Gastrocnemius medialis (tissue), 4 donors: ENCODE measurements at regions not wholly inside any gene's neighbourhood (a gene's known extent, or its start where the extent isn't known, plus 50 kb on each side); places are given as distances from the start of the nearest gene placed in this dataset.

Experiments
- POLR2A ChIP-seq, 2 donors: fragments of 450-650 bp; IDR thresholded peaks; one replicate each; pipeline ENCODE4 v1.6.1; 2017; ENCODE audit warnings: antibody characterized with exemption in 2 of 2, mild to moderate bottlenecking in 2 of 2, moderate library complexity in 2 of 2
- TF ChIP-seq, protein P1 (sequence below), 5 experiments: fragments of 450-650 bp in 3 of 5; fragments of 200-600 bp in 2 of 5; sonication (generic) in 2 of 5; IDR thresholded peaks in 4 of 5; conservative IDR thresholded peaks in 1 of 5; 1 replicate in 4 of 5; 2 replicates in 1 of 5; pipeline ENCODE4 v1.5.1; 2016 to 2019; ENCODE audit warnings: antibody characterized with exemption in 5 of 5, mild to moderate bottlenecking in 3 of 5, moderate library complexity in 3 of 5

DNA sequence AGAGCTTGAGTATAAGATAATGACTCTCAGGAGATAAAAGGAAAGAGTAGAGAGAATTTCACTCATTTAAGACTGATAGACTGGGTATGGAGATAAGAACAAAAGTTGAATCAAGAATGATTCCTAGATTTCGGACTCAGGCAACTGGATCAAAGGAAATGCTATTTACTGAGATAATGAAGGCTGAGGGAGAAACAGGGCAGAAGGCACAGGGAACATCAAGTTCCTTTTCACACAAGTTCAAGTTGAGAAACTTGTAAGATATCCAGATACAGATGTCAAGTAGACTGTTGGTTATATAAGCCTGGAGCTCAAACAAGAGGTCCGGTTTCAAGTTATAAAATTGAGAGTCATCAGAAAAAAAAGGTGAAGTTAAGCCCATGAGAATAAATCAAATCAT is 360.8 kb downstream of the TNS1 start:
- TF ChIP-seq, protein P1, sequence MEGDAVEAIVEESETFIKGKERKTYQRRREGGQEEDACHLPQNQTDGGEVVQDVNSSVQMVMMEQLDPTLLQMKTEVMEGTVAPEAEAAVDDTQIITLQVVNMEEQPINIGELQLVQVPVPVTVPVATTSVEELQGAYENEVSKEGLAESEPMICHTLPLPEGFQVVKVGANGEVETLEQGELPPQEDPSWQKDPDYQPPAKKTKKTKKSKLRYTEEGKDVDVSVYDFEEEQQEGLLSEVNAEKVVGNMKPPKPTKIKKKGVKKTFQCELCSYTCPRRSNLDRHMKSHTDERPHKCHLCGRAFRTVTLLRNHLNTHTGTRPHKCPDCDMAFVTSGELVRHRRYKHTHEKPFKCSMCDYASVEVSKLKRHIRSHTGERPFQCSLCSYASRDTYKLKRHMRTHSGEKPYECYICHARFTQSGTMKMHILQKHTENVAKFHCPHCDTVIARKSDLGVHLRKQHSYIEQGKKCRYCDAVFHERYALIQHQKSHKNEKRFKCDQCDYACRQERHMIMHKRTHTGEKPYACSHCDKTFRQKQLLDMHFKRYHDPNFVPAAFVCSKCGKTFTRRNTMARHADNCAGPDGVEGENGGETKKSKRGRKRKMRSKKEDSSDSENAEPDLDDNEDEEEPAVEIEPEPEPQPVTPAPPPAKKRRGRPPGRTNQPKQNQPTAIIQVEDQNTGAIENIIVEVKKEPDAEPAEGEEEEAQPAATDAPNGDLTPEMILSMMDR (IDR thresholded peaks at IDR 0.05 in 4 of 5, conservative IDR thresholded peaks at IDR 0.05 in 1 of 5) = no peak
- no peak for TF ChIP-seq POLR2A (IDR thresholded peaks at IDR 0.05)
